Endothelial cell of umbilical vein (primary cell): ENCODE measurements at regions not wholly inside any gene's neighbourhood (a gene's known extent, or its start where the extent isn't known, plus 50 kb on each side); places are given as distances from the start of the nearest gene placed in this dataset.

ENCODE experiments used
- BruUV-seq: library from RNA; stranded (reverse); fragments of 400-500 nt; replicated peaks from 2 replicates; lab custom pipeline; 2021; lab: Mats Ljungman, UMichigan
- CTCF ChIA-PET: fragments of 300-600, 350-600 bp; sonication (Branson Sonifier 250); formaldehyde crosslinking; loops from one replicate; lab custom pipeline; 2021; ENCODE audit warnings: antibody characterized with exemption, inconsistent platforms; lab: Charles Lee
- POLR2A ChIA-PET: fragments of 300-600, 350-600 bp; sonication (Branson Sonifier 250); formaldehyde crosslinking; loops from one replicate; lab custom pipeline; 2021; ENCODE audit warnings: antibody characterized with exemption, inconsistent platforms; lab: Charles Lee
- DNase-seq: peaks from one replicate; pipeline ENCODE4 v3.0.0-alpha.2; 2011; ENCODE audit warnings: low read depth, low spot score
- FAIRE-seq: peaks from 2 replicates; lab custom pipeline; 2011; peaks lifted over from hg19 to GRCh38; lab: Jason Lieb, UNC
- H2AFZ ChIP-seq: 2 replicates; pipeline ENCODE4 v1.6.0; 2012; ENCODE audit warnings: low read depth, low read length, control low read depth, inconsistent platforms
- H3K27ac ChIP-seq: 2 replicates; pipeline ENCODE4 v1.5.1; 2011; ENCODE audit warnings: low read depth, mild to moderate bottlenecking, control low read depth, low read length, moderate library complexity; ENCODE audit not compliant: insufficient read depth
- H3K27me3 ChIP-seq, 2 experiments: 2 replicates each; pipeline versions ENCODE4 v1.6.0 to v1.6.1; 2011; ENCODE audit warnings: low read length in 2 of 2, mixed read lengths in 1 of 2; ENCODE audit not compliant: control insufficient read depth in 2 of 2, insufficient read depth in 2 of 2
- H3K36me3 ChIP-seq, 2 experiments: 2 replicates in 1 of 2; 3 replicates in 1 of 2; pipeline ENCODE4 v1.5.1; 2011; ENCODE audit warnings: low read length in 2 of 2, mild to moderate bottlenecking in 1 of 2, moderate library complexity in 1 of 2; ENCODE audit not compliant: control insufficient read depth in 2 of 2, insufficient read depth in 2 of 2; ENCODE audit errors: extremely low read depth in 1 of 2
- H3K4me1 ChIP-seq: 3 replicates; pipeline ENCODE4 v1.5.1; 2011; ENCODE audit warnings: mild to moderate bottlenecking, low read length; ENCODE audit not compliant: control insufficient read depth, insufficient read depth; ENCODE audit errors: extremely low read depth
- H3K4me2 ChIP-seq: 2 replicates; pipeline ENCODE4 v1.6.1; 2011; ENCODE audit warnings: low read length, control low read depth, mixed read lengths; ENCODE audit not compliant: insufficient read depth
- H3K4me3 ChIP-seq, 3 experiments: fragments of 200-600 bp in 1 of 3; sonication (generic), shearing (Covaris generic) in 1 of 3; replicated peaks in 1 of 3; 2 replicates each; pipeline ENCODE4 v1.5.1; 2011 to 2016; ENCODE audit warnings: control low read depth in 3 of 3, low read length in 3 of 3, mild to moderate bottlenecking in 2 of 3, inconsistent platforms in 1 of 3, low read depth in 1 of 3, moderate library complexity in 1 of 3; ENCODE audit not compliant: insufficient read depth in 1 of 3
- H3K79me2 ChIP-seq: 2 replicates; pipeline ENCODE4 v1.6.0; 2012; ENCODE audit warnings: low read length, inconsistent platforms; ENCODE audit not compliant: control insufficient read depth, insufficient read depth
- H3K9ac ChIP-seq: replicated peaks from 2 replicates; pipeline ENCODE3; 2011; ENCODE audit warnings: low read length, control low read depth; ENCODE audit not compliant: insufficient read depth; ENCODE audit errors: extremely low read depth
- H3K9me1 ChIP-seq: replicated peaks from 3 replicates; pipeline ENCODE4 v1.6.0; 2011; ENCODE audit warnings: mild to moderate bottlenecking, low read length; ENCODE audit not compliant: control insufficient read depth, insufficient read depth; ENCODE audit errors: extremely low read depth
- H3K9me3 ChIP-seq: replicated peaks from 2 replicates; pipeline ENCODE4 v1.5.1; 2012; ENCODE audit warnings: low read length, inconsistent platforms; ENCODE audit not compliant: control insufficient read depth, insufficient read depth
- H4K20me1 ChIP-seq: replicated peaks from 2 replicates; pipeline ENCODE3; 2011; ENCODE audit warnings: mild to moderate bottlenecking, low read length; ENCODE audit not compliant: control insufficient read depth, insufficient read depth; ENCODE audit errors: extremely low read depth
- FOS ChIP-seq: IDR thresholded peaks from 2 replicates; pipeline ENCODE4 v1.6.1; 2011; ENCODE audit warnings: mild to moderate bottlenecking, low read length, moderate library complexity, borderline replicate concordance; ENCODE audit not compliant: insufficient read depth
- GATA2 ChIP-seq: IDR thresholded peaks from 2 replicates; pipeline ENCODE4 v1.7.0; 2011; ENCODE audit warnings: low read depth, mild to moderate bottlenecking, moderate library complexity, mixed read lengths, low read length; ENCODE audit not compliant: insufficient read length, insufficient read depth
- MAX ChIP-seq: IDR thresholded peaks from 2 replicates; pipeline ENCODE4 v1.6.1; 2011; ENCODE audit not compliant: insufficient read depth, insufficient read length
- dilution Hi-C: fragments of 300-500 bp; cut with MboI; formaldehyde crosslinking; loops from one replicate; pipeline ENCODE4 v1.15.0; 2019; ENCODE audit warnings: low sequenced_read_pairs; ENCODE audit not compliant: extremely low pct_ligation_motif_present
- intact Hi-C: fragments of 100-400 bp; cut with micrococcal nuclease; formaldehyde crosslinking; loops from one replicate; pipeline ENCODE4 v1.10.0; 2022
- TF ChIP-seq, protein P1 (sequence below), 2 donors: IDR thresholded peaks; 1 replicate in 1 of 2; 2 replicates in 1 of 2; pipeline ENCODE4 v1.5.1; 2011; ENCODE audit warnings: low read length in 2 of 2, mild to moderate bottlenecking in 2 of 2, moderate library complexity in 2 of 2, control low read depth in 1 of 2, inconsistent platforms in 1 of 2, low read depth in 1 of 2; ENCODE audit not compliant: insufficient read depth in 1 of 2; ENCODE audit errors: extremely low read depth in 1 of 2

DNA sequence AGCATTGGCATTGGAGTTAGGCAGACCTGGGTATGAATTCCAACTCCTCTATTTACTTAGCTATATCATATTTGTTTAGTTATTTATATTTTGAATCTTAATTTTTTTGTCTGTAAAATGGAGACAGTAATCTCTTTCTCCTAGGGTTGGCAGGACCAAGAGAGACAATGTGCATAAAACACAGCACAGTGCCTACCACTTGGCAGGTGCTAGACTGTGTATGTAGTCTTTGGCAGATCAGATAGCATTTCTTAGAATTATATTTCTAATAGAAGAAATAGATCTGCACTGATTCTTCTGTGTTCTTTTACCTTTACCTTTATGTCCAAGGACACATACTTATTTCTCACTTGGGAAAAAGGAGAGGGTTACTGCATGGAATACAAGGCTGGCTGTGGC, 177.2 kb downstream of the GIPC2 start:
- ChIA-PET POLR2A (no interaction called here), CTCF (no interaction called here)
- peaks cover 3 to 8% of the 10 kb centered on the region in 2 experiments for H3K27me3 ChIP-seq
- TF ChIP-seq, protein P1, sequence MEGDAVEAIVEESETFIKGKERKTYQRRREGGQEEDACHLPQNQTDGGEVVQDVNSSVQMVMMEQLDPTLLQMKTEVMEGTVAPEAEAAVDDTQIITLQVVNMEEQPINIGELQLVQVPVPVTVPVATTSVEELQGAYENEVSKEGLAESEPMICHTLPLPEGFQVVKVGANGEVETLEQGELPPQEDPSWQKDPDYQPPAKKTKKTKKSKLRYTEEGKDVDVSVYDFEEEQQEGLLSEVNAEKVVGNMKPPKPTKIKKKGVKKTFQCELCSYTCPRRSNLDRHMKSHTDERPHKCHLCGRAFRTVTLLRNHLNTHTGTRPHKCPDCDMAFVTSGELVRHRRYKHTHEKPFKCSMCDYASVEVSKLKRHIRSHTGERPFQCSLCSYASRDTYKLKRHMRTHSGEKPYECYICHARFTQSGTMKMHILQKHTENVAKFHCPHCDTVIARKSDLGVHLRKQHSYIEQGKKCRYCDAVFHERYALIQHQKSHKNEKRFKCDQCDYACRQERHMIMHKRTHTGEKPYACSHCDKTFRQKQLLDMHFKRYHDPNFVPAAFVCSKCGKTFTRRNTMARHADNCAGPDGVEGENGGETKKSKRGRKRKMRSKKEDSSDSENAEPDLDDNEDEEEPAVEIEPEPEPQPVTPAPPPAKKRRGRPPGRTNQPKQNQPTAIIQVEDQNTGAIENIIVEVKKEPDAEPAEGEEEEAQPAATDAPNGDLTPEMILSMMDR (IDR thresholded peaks at IDR 0.05; ENCODE audit: extremely low read depth in 1 of 2, insufficient read depth in 1 of 2, low read depth in 1 of 2, low read length in 2 of 2), result no peak
- TF ChIP-seq MAX, result no peak
- H3K27ac ChIP-seq, result no peak overlapping the region
- BruUV-seq, result no TSS peak
- no peak overlapping the region for H2AFZ ChIP-seq
- no peak overlapping the region for H3K4me2 ChIP-seq
- H3K79me2 ChIP-seq, result no peaks in the 10 kb centered on the region
- FAIRE-seq (no peak), DNase-seq (no peak)
- intact Hi-C loops, result no loop called here
- no peak overlapping the region for H3K4me3 ChIP-seq
- H3K4me1 ChIP-seq, result no peaks in the 10 kb centered on the region
- H3K9me1 ChIP-seq, result no peaks in the 10 kb centered on the region
- no peaks in the 10 kb centered on the region for H3K9me3 ChIP-seq
- dilution Hi-C loops, result no loop called here
- no peak overlapping the region for H3K9ac ChIP-seq
- no peaks in the 10 kb centered on the region for H4K20me1 ChIP-seq
- H3K36me3 ChIP-seq, result no peaks in the 10 kb centered on the region

- POLR2A ChIA-PET, result no interaction called here
- DNase-seq, result no peak
Observed at GRCh38 chr1:78223417-78224215, 177.8 kb downstream of the GIPC2 start.

More at GRCh38 chr1:78223417-78224215, 177.8 kb downstream of the GIPC2 start:
- CTCF ChIA-PET, result no interaction called here
- no peaks in the 10 kb centered on the region for H3K9me1 ChIP-seq
- dilution Hi-C loops (no loop called here), intact Hi-C loops (no loop called here)
- H3K79me2 ChIP-seq, result no peaks in the 10 kb centered on the region
- H3K27me3 ChIP-seq, result peaks cover 3 to 10% of the 10 kb centered on the region in 2 experiments
- TF ChIP-seq FOS, result no peak
- no peak for TF ChIP-seq GATA2
- H3K27ac ChIP-seq, result no peak overlapping the region
- H4K20me1 ChIP-seq, result no peaks in the 10 kb centered on the region
- no peak overlapping the region for H3K9ac ChIP-seq
- FAIRE-seq, result no peak
- H3K4me3 ChIP-seq, result no peak overlapping the region
- H3K36me3 ChIP-seq, result no peaks in the 10 kb centered on the region
- no TSS peak for BruUV-seq
- no peaks in the 10 kb centered on the region for H3K4me1 ChIP-seq
- H3K9me3 ChIP-seq, result no peaks in the 10 kb centered on the region
- no peak overlapping the region for H2AFZ ChIP-seq
- H3K4me2 ChIP-seq, result no peak overlapping the region
